Mesenchymal stem cell (in vitro differentiated cells and primary cell): ENCODE measurements at regions not wholly inside any gene's neighbourhood (a gene's known extent, or its start where the extent isn't known, plus 50 kb on each side); places are given as distances from the start of the nearest gene placed in this dataset.

Source experiments
- DNase-seq: peaks from one replicate; pipeline ENCODE4 v3.0.0-alpha.2; 2013
- H2AFZ ChIP-seq: one replicate; pipeline ENCODE4 v1.6.1; 2013; ENCODE audit warnings: low read depth, mild to moderate bottlenecking, control low read depth, inconsistent platforms, low read length, moderate library complexity
- H2AK5ac ChIP-seq: 2 replicates; pipeline ENCODE4 v1.6.1; 2013; ENCODE audit warnings: low read length, moderate library complexity, mild to moderate bottlenecking, inconsistent platforms; ENCODE audit not compliant: severe bottlenecking
- H2BK120ac ChIP-seq: one replicate; pipeline ENCODE4 v1.6.1; 2013; ENCODE audit warnings: low read depth, mild to moderate bottlenecking, inconsistent platforms, low read length, moderate library complexity
- H2BK12ac ChIP-seq, 2 experiments: one replicate each; pipeline ENCODE4 v1.6.1; 2013; ENCODE audit warnings: inconsistent platforms in 2 of 2, low read length in 2 of 2, mild to moderate bottlenecking in 2 of 2, moderate library complexity in 2 of 2, control low read depth in 1 of 2
- H2BK15ac ChIP-seq: one replicate; pipeline ENCODE4 v1.6.1; 2013; ENCODE audit warnings: mild to moderate bottlenecking, low read depth, inconsistent platforms; ENCODE audit not compliant: poor library complexity, severe bottlenecking
- H2BK5ac ChIP-seq: 2 replicates; pipeline ENCODE4 v1.6.1; 2013; ENCODE audit warnings: low read depth, mild to moderate bottlenecking, low read length, control low read depth, inconsistent platforms; ENCODE audit not compliant: poor library complexity, severe bottlenecking
- H3K14ac ChIP-seq, 2 experiments: one replicate each; pipeline ENCODE4 v1.6.1; 2013; ENCODE audit warnings: inconsistent platforms in 2 of 2, low read length in 2 of 2, control low read depth in 1 of 2, mild to moderate bottlenecking in 1 of 2, moderate library complexity in 1 of 2
- H3K18ac ChIP-seq, 2 experiments: one replicate each; pipeline ENCODE4 v1.6.1; 2013; ENCODE audit warnings: inconsistent platforms in 2 of 2, low read length in 2 of 2, control low read depth in 1 of 2, low read depth in 1 of 2, mild to moderate bottlenecking in 1 of 2
- H3K23ac ChIP-seq, 2 experiments: one replicate each; pipeline ENCODE4 v1.6.1; 2013; ENCODE audit warnings: inconsistent platforms in 2 of 2, low read length in 2 of 2, mild to moderate bottlenecking in 2 of 2, moderate library complexity in 2 of 2, control low read depth in 1 of 2
- H3K27ac ChIP-seq: 2 replicates; pipeline ENCODE4 v1.5.1; 2013; ENCODE audit warnings: mild to moderate bottlenecking, moderate library complexity, low read length, control low read depth, inconsistent platforms; ENCODE audit not compliant: poor library complexity, severe bottlenecking
- H3K27me3 ChIP-seq, 2 experiments: 2 replicates each; pipeline versions ENCODE4 v1.6.1 to v1.7.0; 2013; ENCODE audit warnings: low read length in 2 of 2, mild to moderate bottlenecking in 2 of 2, moderate library complexity in 2 of 2, control low read depth in 1 of 2, inconsistent platforms in 1 of 2; ENCODE audit not compliant: control insufficient read depth in 1 of 2, insufficient read depth in 1 of 2
- H3K36me3 ChIP-seq, 2 experiments: 2 replicates each; pipeline versions ENCODE4 v1.6.1 to v1.7.0; 2013; ENCODE audit warnings: low read length in 2 of 2, control low read depth in 1 of 2, inconsistent platforms in 1 of 2, low read depth in 1 of 2, mild to moderate bottlenecking in 1 of 2; ENCODE audit not compliant: insufficient read depth in 2 of 2, control insufficient read depth in 1 of 2
- H3K4ac ChIP-seq, 2 experiments: one replicate each; pipeline ENCODE4 v1.6.1; 2013; ENCODE audit warnings: inconsistent platforms in 2 of 2, low read length in 2 of 2, mild to moderate bottlenecking in 2 of 2, moderate library complexity in 2 of 2, control low read depth in 1 of 2, low read depth in 1 of 2
- H3K4me1 ChIP-seq: 2 replicates; pipeline ENCODE4 v1.6.1; 2013; ENCODE audit warnings: low read depth, low read length, control low read depth; ENCODE audit not compliant: control insufficient read depth, insufficient read depth
- H3K4me2 ChIP-seq: 2 replicates; pipeline ENCODE4 v1.6.1; 2013; ENCODE audit warnings: low read length, mild to moderate bottlenecking, inconsistent platforms; ENCODE audit not compliant: poor library complexity, severe bottlenecking
- H3K4me3 ChIP-seq, 2 experiments: 2 replicates each; pipeline versions ENCODE4 v1.5.1 to v1.7.0; 2013; ENCODE audit warnings: low read length in 2 of 2, mild to moderate bottlenecking in 2 of 2, control low read depth in 1 of 2, low read depth in 1 of 2; ENCODE audit not compliant: insufficient read depth in 1 of 2
- H3K79me1 ChIP-seq: replicated peaks from 2 replicates; pipeline ENCODE4 v1.6.1; 2013; ENCODE audit warnings: mild to moderate bottlenecking, control low read depth, low read length, inconsistent platforms; ENCODE audit not compliant: poor library complexity, severe bottlenecking
- H3K9ac ChIP-seq: 2 replicates; pipeline ENCODE4 v1.7.0; 2013; ENCODE audit warnings: mild to moderate bottlenecking, low read length, moderate library complexity
- H3K9me3 ChIP-seq: 2 replicates; pipeline ENCODE4 v1.7.0; 2013; ENCODE audit warnings: mild to moderate bottlenecking, low read length; ENCODE audit not compliant: control insufficient read depth
- H4K8ac ChIP-seq: one replicate; pipeline ENCODE4 v1.6.1; 2013; ENCODE audit warnings: inconsistent platforms, mild to moderate bottlenecking, low read length, moderate library complexity
- H4K91ac ChIP-seq: one replicate; pipeline ENCODE4 v1.6.1; 2013; ENCODE audit warnings: mild to moderate bottlenecking, low read length, inconsistent platforms
- WGBS: methylation state at CpG from one replicate; pipeline ENCODE4 v1.1.7; 2013; ENCODE audit warnings: mixed read lengths; 5-methylcytosine and 5-hydroxymethylcytosine counted together

DNA sequence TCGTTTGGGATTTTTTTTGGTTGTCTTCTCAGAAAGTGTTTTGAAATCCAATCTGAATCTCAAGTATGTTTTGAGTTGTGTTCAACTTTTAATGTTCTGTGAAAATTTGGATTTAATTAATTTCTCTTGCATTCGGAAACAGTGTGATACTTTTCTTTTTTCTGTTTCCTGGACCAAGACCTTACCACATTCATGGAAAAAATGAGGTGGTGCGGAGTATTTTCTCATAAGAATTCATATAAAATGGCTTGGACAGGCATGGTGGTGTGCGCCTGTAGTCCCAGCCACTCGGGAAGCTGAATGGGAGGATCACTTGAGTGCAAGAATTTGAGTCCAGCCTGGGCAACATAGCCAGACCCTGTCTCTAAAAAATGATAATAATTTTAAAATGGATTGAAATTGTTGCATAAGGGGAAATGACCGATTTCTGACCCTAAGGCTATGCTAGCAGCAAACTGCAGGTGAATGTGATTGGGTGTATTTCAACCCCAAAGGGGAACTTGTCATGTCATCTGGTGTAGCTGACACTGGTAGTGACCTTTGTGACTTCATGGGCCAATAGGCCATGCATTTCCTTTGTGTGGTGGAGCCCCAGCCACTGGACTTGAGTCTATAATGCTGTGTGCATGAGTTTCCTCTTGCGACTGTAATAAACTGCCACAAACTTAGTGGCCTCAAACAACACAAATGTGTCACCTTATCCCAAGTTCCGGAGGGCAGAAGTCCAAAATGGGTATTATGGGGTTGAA, 123.5 kb upstream of the RFLNA start:
- Histone ChIP-seq H3K4me2 (no peak overlapping the region), H2BK12ac (no peak overlapping the region), H3K36me3 (no peaks in the 10 kb centered on the region), H2BK15ac (no peak overlapping the region), H3K79me1 (no peaks in the 10 kb centered on the region), H2AK5ac (peak overlapping the region; percentile 27), H3K4me1 (peaks cover 14% of the 10 kb centered on the region), H4K91ac (no peak overlapping the region), H2BK120ac (no peak overlapping the region), H3K18ac (no peak overlapping the region), H3K9ac (no peak overlapping the region), H3K4ac (no peak overlapping the region), H3K23ac (no peak overlapping the region), H3K4me3 (no peak overlapping the region), H2AFZ (no peak overlapping the region), H4K8ac (no peak overlapping the region), H3K14ac (no peak overlapping the region), H3K27me3 (peaks cover 0 to 4% of the 10 kb centered on the region in 2 experiments), H2BK5ac (no peak overlapping the region), H3K9me3 (no peaks in the 10 kb centered on the region), H3K27ac (no peak overlapping the region)
- DNase-seq, result no peak
- 91% methylated on average over 7 of the region's 8 CpGs for WGBS

DNA sequence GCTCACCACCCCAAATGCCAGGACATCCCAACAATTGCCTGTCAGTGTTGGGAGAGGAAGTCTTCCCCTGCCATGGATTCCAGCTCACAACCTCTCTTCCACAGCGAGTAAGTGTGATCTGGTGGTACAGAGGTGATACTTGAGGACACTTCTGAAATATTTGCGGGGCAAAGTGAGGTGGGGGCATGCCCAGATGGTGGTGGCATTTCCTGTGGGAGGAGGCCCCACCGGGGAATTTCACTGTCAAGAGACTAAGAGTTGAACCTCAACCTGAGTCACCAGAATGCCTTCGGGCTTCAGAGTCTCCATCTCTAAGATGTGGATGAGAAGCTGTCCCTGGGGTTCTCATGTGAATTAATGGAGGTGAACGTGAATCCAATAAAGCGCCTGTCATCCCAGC, 122.3 kb upstream of the RFLNA start:
- no peak overlapping the region for H3K4me3 ChIP-seq
- peaks cover 0 to 9% of the 10 kb centered on the region in 2 experiments for H3K27me3 ChIP-seq
- H4K8ac ChIP-seq, result no peak overlapping the region
- no peak for DNase-seq
- no peak overlapping the region for H3K4ac ChIP-seq
- peak overlapping the region in 1 of 2 experiments; percentile 11 for H2BK12ac ChIP-seq
- H2BK120ac ChIP-seq, result no peak overlapping the region
- no peak overlapping the region for H2BK15ac ChIP-seq
- H3K79me1 ChIP-seq, result no peaks in the 10 kb centered on the region
- H3K14ac ChIP-seq, result no peak overlapping the region
- no peak overlapping the region for H2AK5ac ChIP-seq
- H3K23ac ChIP-seq, result no peak overlapping the region
- H3K9ac ChIP-seq, result no peak overlapping the region
- no peaks in the 10 kb centered on the region for H3K9me3 ChIP-seq
- WGBS, result 76% methylated on average over 6 of the region's 6 CpGs
- H2AFZ ChIP-seq, result no peak overlapping the region
- no peak overlapping the region for H3K27ac ChIP-seq
- H4K91ac ChIP-seq, result no peak overlapping the region
- no peaks in the 10 kb centered on the region for H3K36me3 ChIP-seq
- peaks cover 14% of the 10 kb centered on the region for H3K4me1 ChIP-seq
- H3K18ac ChIP-seq, result no peak overlapping the region
- no peak overlapping the region for H2BK5ac ChIP-seq
- H3K4me2 ChIP-seq, result no peak overlapping the region

DNA sequence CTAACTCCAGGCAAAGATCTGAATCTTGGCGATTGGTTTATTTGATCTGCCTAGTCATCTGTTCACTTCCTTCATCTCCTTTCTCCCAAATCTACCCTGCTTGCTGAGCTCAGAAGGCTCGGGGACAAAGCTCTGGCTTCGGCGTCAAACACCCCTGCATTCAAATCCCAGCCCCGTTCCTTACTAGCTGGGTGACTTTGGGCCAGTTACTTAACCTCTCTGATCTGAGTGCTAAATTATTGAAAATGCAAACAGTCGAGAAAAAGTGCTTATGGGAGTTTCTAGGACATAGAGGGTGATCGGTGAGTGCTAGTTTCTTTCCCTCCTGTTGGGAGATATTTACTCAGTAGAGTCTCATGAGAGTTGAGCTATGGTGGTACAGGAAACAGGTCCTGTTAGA, 121.2 kb upstream of the RFLNA start:
- H3K4me2 ChIP-seq, result no peak overlapping the region
- WGBS, result 92% methylated on average over 7 of the region's 7 CpGs

DNA sequence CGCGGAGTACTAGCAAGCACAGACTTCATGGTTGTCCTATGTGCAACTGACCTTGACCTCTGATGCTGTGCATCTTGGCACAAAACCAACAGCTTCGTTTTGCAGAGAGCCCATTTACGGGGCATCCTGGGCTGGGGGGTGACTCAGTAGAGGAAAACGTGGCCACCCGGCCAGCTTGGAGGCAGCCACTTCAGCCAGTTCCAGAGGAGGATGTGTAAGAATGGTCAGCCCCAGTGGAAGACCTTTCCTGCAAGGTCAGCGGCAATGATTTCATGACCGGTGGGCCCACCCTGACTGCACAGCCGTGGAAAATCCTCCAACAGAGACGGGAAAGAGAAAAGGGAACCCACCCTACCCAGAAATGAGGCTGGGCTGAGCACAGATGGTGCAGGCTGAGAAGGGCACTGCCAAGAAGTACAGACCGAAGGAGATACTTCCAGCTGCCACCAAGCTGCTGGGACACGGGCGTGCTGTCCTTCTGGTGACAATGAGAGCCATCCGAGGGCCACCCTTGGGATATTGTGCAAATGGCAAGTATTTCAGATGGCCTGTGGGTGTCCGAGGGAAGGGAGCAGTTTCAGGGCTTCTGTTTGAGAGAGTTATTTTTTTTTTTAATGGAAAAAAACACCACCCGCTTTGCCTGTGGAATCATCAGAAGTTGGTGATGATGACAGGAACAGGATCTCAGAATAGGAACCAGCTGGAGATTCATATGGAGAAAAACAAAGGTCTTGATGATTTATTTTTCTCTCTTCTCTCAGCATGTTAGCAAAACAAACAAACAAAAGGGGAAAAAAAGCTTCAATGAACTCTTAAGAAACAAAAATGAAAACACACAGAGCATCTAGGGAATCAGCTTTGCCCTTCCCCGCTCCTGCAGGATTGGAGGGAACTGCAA, 120.2 kb upstream of the RFLNA start:
- peaks cover 14% of the 10 kb centered on the region for H3K4me1 ChIP-seq
- H2BK15ac ChIP-seq, result no peak overlapping the region
- H3K27me3 ChIP-seq, result peaks cover 0 to 21% of the 10 kb centered on the region in 2 experiments
- no peak overlapping the region for H2BK120ac ChIP-seq
- H2AK5ac ChIP-seq, result peak overlapping the region; percentile 5
- peak; percentile 69 for DNase-seq
- H3K36me3 ChIP-seq, result no peaks in the 10 kb centered on the region
- no peak overlapping the region for H4K91ac ChIP-seq
- H3K4ac ChIP-seq, result no peak overlapping the region
- H3K9me3 ChIP-seq, result no peaks in the 10 kb centered on the region
- no peak overlapping the region for H3K23ac ChIP-seq
- peak overlapping the region; percentile 29 for H3K27ac ChIP-seq
- H2AFZ ChIP-seq, result no peak overlapping the region
- no peak overlapping the region for H3K9ac ChIP-seq
- no peak overlapping the region for H3K4me3 ChIP-seq
- H2BK12ac ChIP-seq, result no peak overlapping the region
- no peaks in the 10 kb centered on the region for H3K79me1 ChIP-seq
- no peak overlapping the region for H3K18ac ChIP-seq
- 75% methylated on average over 17 of the region's 17 CpGs for WGBS
- no peak overlapping the region for H4K8ac ChIP-seq
- no peak overlapping the region for H2BK5ac ChIP-seq
- H3K14ac ChIP-seq, result no peak overlapping the region
- H3K4me2 ChIP-seq, result no peak overlapping the region

More for the DNA sequence above, 121.2 kb upstream of the RFLNA start:
- peak overlapping the region; percentile 54 for H2AK5ac ChIP-seq
- no peak overlapping the region for H2AFZ ChIP-seq
- H3K4me3 ChIP-seq, result no peak overlapping the region
- no peaks in the 10 kb centered on the region for H3K9me3 ChIP-seq
- H3K9ac ChIP-seq, result no peak overlapping the region
- no peak for DNase-seq
- no peak overlapping the region for H3K4ac ChIP-seq
- no peak overlapping the region for H4K8ac ChIP-seq
- H2BK5ac ChIP-seq, result no peak overlapping the region
- H3K27me3 ChIP-seq, result peaks cover 0 to 18% of the 10 kb centered on the region in 2 experiments
- peaks cover 14% of the 10 kb centered on the region for H3K4me1 ChIP-seq
- no peak overlapping the region for H3K18ac ChIP-seq
- no peaks in the 10 kb centered on the region for H3K79me1 ChIP-seq
- no peak overlapping the region for H2BK120ac ChIP-seq
- H3K27ac ChIP-seq, result peak overlapping the region; percentile 61
- no peak overlapping the region for H3K14ac ChIP-seq
- no peak overlapping the region for H2BK12ac ChIP-seq
- H3K23ac ChIP-seq, result no peak overlapping the region
- no peaks in the 10 kb centered on the region for H3K36me3 ChIP-seq
- H2BK15ac ChIP-seq, result no peak overlapping the region
- H4K91ac ChIP-seq, result no peak overlapping the region
